K562 (cell line): ENCODE measurements at regions not wholly inside any gene's neighbourhood (a gene's known extent, or its start where the extent isn't known, plus 50 kb on each side); places are given as distances from the start of the nearest gene placed in this dataset.

Experiments
- ATAC-seq: fragments of 200-7000 bp; cut with Tn5 transposase; 3 replicates; pipeline ENCODE4 v1.9.1; 2020; ENCODE audit warnings: moderate library complexity
- BruUV-seq: library from RNA; stranded (reverse); fragments of 400-500 nt; replicated peaks from 2 replicates; lab custom pipeline; 2021; lab: Mats Ljungman, UMichigan
- CTCF ChIA-PET: fragments of 300-600 bp; formaldehyde crosslinking; extraction: SDS; loops from one replicate; lab custom pipeline; 2021; ENCODE audit warnings: low intra/inter-chr PET ratio; lab: Yijun Ruan, JAX
- POLR2A ChIA-PET: fragments of 300-600, 350-650 bp; sonication (Branson Sonifier 250); formaldehyde crosslinking; extraction: SDS; loops from one replicate; lab custom pipeline; 2021; ENCODE audit warnings: antibody characterized with exemption, inconsistent platforms; lab: Yijun Ruan, JAX
- DNase-seq, 4 experiments: peaks; one replicate each; pipeline versions ENCODE4 v3.0.0 to v3.0.0-alpha.2; 2011 to 2018; ENCODE audit warnings: low spot score in 3 of 4, mixed read lengths in 3 of 4; ENCODE audit errors: extremely low read depth in 1 of 4
- FAIRE-seq: peaks from 2 replicates; lab custom pipeline; 2011; peaks lifted over from hg19 to GRCh38; lab: Jason Lieb, UNC
- H2AFZ ChIP-seq: 2 replicates; pipeline ENCODE4 v1.6.0; 2011; ENCODE audit warnings: low read depth, low read length, control low read depth, inconsistent platforms
- H3K27ac ChIP-seq: fragments of 200-600 bp; 3 replicates; pipeline ENCODE4 v1.8.0; 2011; ENCODE audit warnings: low read depth, mild to moderate bottlenecking, control low read depth, inconsistent platforms, low read length, moderate library complexity, mixed read lengths; ENCODE audit errors: extremely low read depth
- H3K27me3 ChIP-seq, 2 experiments: fragments of 300-600 bp in 1 of 2; 2 replicates in 1 of 2; 3 replicates in 1 of 2; pipeline versions ENCODE4 v1.6.0 to v1.8.0; 2011; ENCODE audit warnings: inconsistent platforms in 2 of 2, low read length in 2 of 2, mild to moderate bottlenecking in 1 of 2, mixed read lengths in 1 of 2, moderate library complexity in 1 of 2; ENCODE audit not compliant: control insufficient read depth in 2 of 2, insufficient read depth in 2 of 2
- H3K36me3 ChIP-seq: fragments of 300-600 bp; 3 replicates; pipeline ENCODE4 v1.8.0; 2011; ENCODE audit warnings: mild to moderate bottlenecking, low read length, inconsistent platforms; ENCODE audit not compliant: control insufficient read depth, insufficient read depth
- H3K4me1 ChIP-seq, 2 experiments: fragments of 200-600 bp in 1 of 2; replicated peaks in 1 of 2; 2 replicates in 1 of 2; 3 replicates in 1 of 2; pipeline versions ENCODE4 v1.5.1 to v1.8.0; 2011; ENCODE audit warnings: inconsistent platforms in 2 of 2, low read length in 2 of 2, mild to moderate bottlenecking in 1 of 2, mixed read lengths in 1 of 2, moderate library complexity in 1 of 2; ENCODE audit not compliant: control insufficient read depth in 2 of 2, insufficient read depth in 2 of 2
- H3K4me2 ChIP-seq: 2 replicates; pipeline ENCODE4 v1.6.1; 2011; ENCODE audit warnings: low read length, control low read depth, inconsistent platforms, mixed read lengths; ENCODE audit not compliant: insufficient read depth
- H3K4me3 ChIP-seq: fragments of 200-600 bp; sonication (generic), shearing (Covaris generic); 2 replicates; pipeline ENCODE4 v1.5.1; 2016; ENCODE audit warnings: control low read depth, inconsistent platforms
- H3K79me2 ChIP-seq: fragments of 200-600 bp; 3 replicates; pipeline ENCODE4 v1.8.0; 2011; ENCODE audit warnings: low read length, inconsistent platforms; ENCODE audit not compliant: control insufficient read depth, insufficient read depth
- H3K9ac ChIP-seq, 2 experiments: 2 replicates each; pipeline versions ENCODE4 v1.6.0 to v1.6.1; 2011; ENCODE audit warnings: low read depth in 2 of 2, low read length in 2 of 2, control low read depth in 1 of 2, inconsistent platforms in 1 of 2, mild to moderate bottlenecking in 1 of 2, mixed read lengths in 1 of 2; ENCODE audit not compliant: insufficient read depth in 1 of 2
- H3K9me1 ChIP-seq: one replicate; pipeline ENCODE4 v1.6.0; 2011; ENCODE audit warnings: inconsistent platforms, mild to moderate bottlenecking, low read length, moderate library complexity; ENCODE audit not compliant: control insufficient read depth, insufficient read depth
- H3K9me3 ChIP-seq: replicated peaks from 2 replicates; pipeline ENCODE4 v1.5.1; 2011; ENCODE audit warnings: low read depth, low read length, inconsistent platforms; ENCODE audit not compliant: control insufficient read depth, insufficient read depth
- H4K20me1 ChIP-seq: replicated peaks from 2 replicates; pipeline ENCODE4 v1.6.1; 2011; ENCODE audit warnings: low read length, inconsistent platforms, mixed read lengths; ENCODE audit not compliant: control insufficient read depth, insufficient read depth
- CREB1 ChIP-seq, 2 experiments: sonication (generic) in 1 of 2; formaldehyde crosslinking in 1 of 2; IDR thresholded peaks; 2 replicates each; pipeline versions ENCODE4 v1.6.1 to v1.8.0; 2012 to 2022; ENCODE audit warnings: inconsistent platforms in 1 of 2, mild to moderate bottlenecking in 1 of 2, missing genetic modification reagents in 1 of 2, moderate library complexity in 1 of 2
- POLR3A ChIP-seq: IDR thresholded peaks from 2 replicates; pipeline ENCODE4 v1.6.1; 2011; ENCODE audit warnings: borderline replicate concordance, mild to moderate bottlenecking, moderate library complexity; ENCODE audit not compliant: insufficient read length, insufficient read depth; ENCODE audit errors: extremely low read depth
- RBBP5 ChIP-seq: fragments of 200-600 bp; sonication (generic); IDR thresholded peaks from 2 replicates; pipeline ENCODE4 v1.6.1; 2012; ENCODE audit warnings: borderline replicate concordance, mild to moderate bottlenecking, low read length, control low read depth, inconsistent platforms; ENCODE audit not compliant: insufficient read depth, poor library complexity, severe bottlenecking
- RUNX1 ChIP-seq: sonication (generic); IDR thresholded peaks from 2 replicates; pipeline ENCODE4 v1.6.1; 2016; ENCODE audit warnings: antibody characterized with exemption, low read depth
- ZKSCAN3 ChIP-seq: fragments of 250-450 bp; sonication (Bioruptor Pico); IDR thresholded peaks from 2 replicates; pipeline ENCODE4 v1.4.0; 2020
- ZNF41 ChIP-seq: fragments of 250-450 bp; sonication (Bioruptor Pico); conservative IDR thresholded peaks from 2 replicates; pipeline ENCODE4 v1.4.0; 2020; ENCODE audit warnings: mild to moderate bottlenecking
- ZNF668 ChIP-seq: fragments of 250-450 bp; sonication (Bioruptor Pico); IDR thresholded peaks from 2 replicates; pipeline ENCODE4 v1.8.0; 2022; ENCODE audit warnings: mild to moderate bottlenecking, inconsistent platforms
- WGBS: fragments of 100-300 bp; shearing (Covaris generic); methylation state at CpG from one replicate; pipeline ENCODE4 v1.1.6; 2016; ENCODE audit warnings: low coverage, mixed read lengths; ENCODE audit not compliant: insufficient coverage; ENCODE audit errors: missing lambda C conversion rate; 5-methylcytosine and 5-hydroxymethylcytosine counted together
- in situ Hi-C: fragments of 300-500 bp; cut with MboI; formaldehyde crosslinking; loops from 4 replicates; pipeline ENCODE4 v1.15.0; 2018; ENCODE audit warnings: inconsistent platforms, mixed read lengths
- intact Hi-C: fragments of 100-400 bp; cut with micrococcal nuclease; formaldehyde crosslinking; loops from 2 replicates; pipeline ENCODE4 v1.14.2; 2022
- TF ChIP-seq, protein P1 (sequence below): fragments of 250-450 bp; sonication (Bioruptor Pico); IDR thresholded peaks from 2 replicates; pipeline ENCODE4 v1.4.0; 2020
- TF ChIP-seq, protein P2 (sequence below): fragments of 250-450 bp; sonication (Bioruptor Pico); IDR thresholded peaks from 2 replicates; pipeline ENCODE4 v1.5.0; 2021

DNA sequence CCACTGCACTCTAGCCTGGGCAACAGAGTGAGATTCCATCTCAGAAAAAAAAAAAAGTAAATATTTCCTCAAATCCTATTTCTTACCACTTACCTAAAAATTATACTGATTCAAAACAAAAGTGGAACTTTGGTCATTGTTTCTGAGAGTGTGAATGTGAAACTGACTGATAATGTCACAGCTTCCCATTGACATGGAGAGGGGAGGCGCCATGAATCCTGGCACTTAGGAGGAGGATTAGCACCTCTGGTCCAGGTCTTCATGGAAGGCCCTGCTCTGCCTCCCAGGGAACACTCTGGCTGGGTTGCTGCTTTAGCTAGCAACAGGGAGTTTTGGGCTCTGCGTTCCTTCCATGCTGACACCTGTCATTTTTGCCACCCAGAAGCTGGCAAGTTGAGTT, 154.3 kb upstream of the SALL1 start:
- H3K4me1 ChIP-seq, result no peaks in the 10 kb centered on the region
- no peak overlapping the region for H3K9ac ChIP-seq
- BruUV-seq, result no TSS peak
- no peaks in the 10 kb centered on the region for H3K79me2 ChIP-seq
- intact Hi-C loops, result no loop called here
- no peak for TF ChIP-seq RUNX1
- TF ChIP-seq, all 486 proteins: peak for 0
- Histone ChIP-seq H3K4me3 (no peak overlapping the region), H2AFZ (no peak overlapping the region), H3K36me3 (no peaks in the 10 kb centered on the region), H4K20me1 (no peaks in the 10 kb centered on the region), H3K27ac (no peak overlapping the region), H3K4me2 (no peak overlapping the region), H3K27me3 (no peaks in the 10 kb centered on the region), H3K9me1 (no peaks in the 10 kb centered on the region), H3K9me3 (no peaks in the 10 kb centered on the region)
- ChIA-PET POLR2A (interaction anchor here (1.6 kb wide), 1 partner anchor 12 kb away, joined by 4 read pairs; no protein-coding TSS in a partner anchor), CTCF (no interaction called here)
- WGBS, result 0% methylated on average over 2 of the region's 2 CpGs
- DNase-seq (no peak), FAIRE-seq (no peak), ATAC-seq (no peak)
- in situ Hi-C loops, result no loop called here

DNA sequence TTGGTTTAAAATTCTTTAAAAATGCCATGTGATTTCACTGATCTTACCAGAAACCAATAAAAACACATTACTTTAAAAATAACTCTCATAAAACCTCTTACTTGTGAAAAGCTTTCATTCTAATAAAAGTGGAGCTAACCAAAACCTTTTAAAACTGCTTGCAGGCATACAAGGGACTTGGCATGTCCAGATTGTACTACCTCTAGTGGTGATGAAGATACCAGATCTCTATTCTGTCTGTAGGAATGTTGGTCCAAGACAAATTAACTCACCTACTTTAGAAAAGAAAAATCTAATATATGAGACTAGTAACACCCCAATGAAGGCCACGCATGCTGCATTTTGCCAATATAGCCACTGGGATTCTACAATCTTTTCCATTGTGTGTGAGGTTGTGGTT, 151.0 kb upstream of the SALL1 start:
- Histone ChIP-seq H3K9me1 (no peaks in the 10 kb centered on the region), H3K36me3 (no peaks in the 10 kb centered on the region), H3K27me3 (no peaks in the 10 kb centered on the region), H3K4me2 (no peak overlapping the region), H2AFZ (no peak overlapping the region), H3K4me3 (no peak overlapping the region), H4K20me1 (no peaks in the 10 kb centered on the region), H3K9me3 (no peaks in the 10 kb centered on the region), H3K79me2 (no peaks in the 10 kb centered on the region), H3K27ac (no peak overlapping the region), H3K4me1 (no peaks in the 10 kb centered on the region), H3K9ac (no peak overlapping the region)
- POLR2A ChIA-PET, result no interaction called here
- in situ Hi-C loops, result no loop called here
- ATAC-seq (no peak), FAIRE-seq (no peak), DNase-seq (no peak)
- intact Hi-C loops, result no loop called here
- 0% methylated on average over 1 of the region's 1 CpG for WGBS
- CTCF ChIA-PET, result no interaction called here
- no TSS peak for BruUV-seq
- no peak for TF ChIP-seq ZNF668 (CRISPR knock-in tag)
- TF ChIP-seq POLR3A, result no peak
- TF ChIP-seq, protein P1, sequence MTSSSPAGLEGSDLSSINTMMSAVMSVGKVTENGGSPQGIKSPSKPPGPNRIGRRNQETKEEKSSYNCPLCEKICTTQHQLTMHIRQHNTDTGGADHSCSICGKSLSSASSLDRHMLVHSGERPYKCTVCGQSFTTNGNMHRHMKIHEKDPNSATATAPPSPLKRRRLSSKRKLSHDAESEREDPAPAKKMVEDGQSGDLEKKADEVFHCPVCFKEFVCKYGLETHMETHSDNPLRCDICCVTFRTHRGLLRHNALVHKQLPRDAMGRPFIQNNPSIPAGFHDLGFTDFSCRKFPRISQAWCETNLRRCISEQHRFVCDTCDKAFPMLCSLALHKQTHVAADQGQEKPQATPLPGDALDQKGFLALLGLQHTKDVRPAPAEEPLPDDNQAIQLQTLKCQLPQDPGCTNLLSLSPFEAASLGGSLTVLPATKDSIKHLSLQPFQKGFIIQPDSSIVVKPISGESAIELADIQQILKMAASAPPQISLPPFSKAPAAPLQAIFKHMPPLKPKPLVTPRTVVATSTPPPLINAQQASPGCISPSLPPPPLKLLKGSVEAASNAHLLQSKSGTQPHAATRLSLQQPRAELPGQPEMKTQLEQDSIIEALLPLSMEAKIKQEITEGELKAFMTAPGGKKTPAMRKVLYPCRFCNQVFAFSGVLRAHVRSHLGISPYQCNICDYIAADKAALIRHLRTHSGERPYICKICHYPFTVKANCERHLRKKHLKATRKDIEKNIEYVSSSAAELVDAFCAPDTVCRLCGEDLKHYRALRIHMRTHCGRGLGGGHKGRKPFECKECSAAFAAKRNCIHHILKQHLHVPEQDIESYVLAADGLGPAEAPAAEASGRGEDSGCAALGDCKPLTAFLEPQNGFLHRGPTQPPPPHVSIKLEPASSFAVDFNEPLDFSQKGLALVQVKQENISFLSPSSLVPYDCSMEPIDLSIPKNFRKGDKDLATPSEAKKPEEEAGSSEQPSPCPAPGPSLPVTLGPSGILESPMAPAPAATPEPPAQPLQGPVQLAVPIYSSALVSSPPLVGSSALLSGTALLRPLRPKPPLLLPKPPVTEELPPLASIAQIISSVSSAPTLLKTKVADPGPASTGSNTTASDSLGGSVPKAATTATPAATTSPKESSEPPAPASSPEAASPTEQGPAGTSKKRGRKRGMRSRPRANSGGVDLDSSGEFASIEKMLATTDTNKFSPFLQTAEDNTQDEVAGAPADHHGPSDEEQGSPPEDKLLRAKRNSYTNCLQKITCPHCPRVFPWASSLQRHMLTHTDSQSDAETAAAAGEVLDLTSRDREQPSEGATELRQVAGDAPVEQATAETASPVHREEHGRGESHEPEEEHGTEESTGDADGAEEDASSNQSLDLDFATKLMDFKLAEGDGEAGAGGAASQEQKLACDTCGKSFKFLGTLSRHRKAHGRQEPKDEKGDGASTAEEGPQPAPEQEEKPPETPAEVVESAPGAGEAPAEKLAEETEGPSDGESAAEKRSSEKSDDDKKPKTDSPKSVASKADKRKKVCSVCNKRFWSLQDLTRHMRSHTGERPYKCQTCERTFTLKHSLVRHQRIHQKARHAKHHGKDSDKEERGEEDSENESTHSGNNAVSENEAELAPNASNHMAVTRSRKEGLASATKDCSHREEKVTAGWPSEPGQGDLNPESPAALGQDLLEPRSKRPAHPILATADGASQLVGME (CRISPR knock-in tag), result no peak
- TF ChIP-seq RBBP5, result no peak
- TF ChIP-seq ZKSCAN3 (CRISPR knock-in tag), result no peak
- TF ChIP-seq, protein P2, sequence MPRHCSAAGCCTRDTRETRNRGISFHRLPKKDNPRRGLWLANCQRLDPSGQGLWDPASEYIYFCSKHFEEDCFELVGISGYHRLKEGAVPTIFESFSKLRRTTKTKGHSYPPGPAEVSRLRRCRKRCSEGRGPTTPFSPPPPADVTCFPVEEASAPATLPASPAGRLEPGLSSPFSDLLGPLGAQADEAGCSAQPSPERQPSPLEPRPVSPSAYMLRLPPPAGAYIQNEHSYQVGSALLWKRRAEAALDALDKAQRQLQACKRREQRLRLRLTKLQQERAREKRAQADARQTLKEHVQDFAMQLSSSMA (CRISPR knock-in tag), result no peak
- no peak for TF ChIP-seq ZNF41 (CRISPR knock-in tag)
- TF ChIP-seq CREB1 (IDR thresholded peaks at IDR 0.05), result no peak
- no peak for TF ChIP-seq CREB1 (CRISPR knock-in tag; IDR thresholded peaks at IDR 0.05)
